IMR-90 (cell line): ENCODE measurements at regions not wholly inside any gene's neighbourhood (a gene's known extent, or its start where the extent isn't known, plus 50 kb on each side); places are given as distances from the start of the nearest gene placed in this dataset.

Experiments
- ATAC-seq: fragments of 200-7000 bp; cut with Tn5 transposase; 2 replicates; pipeline ENCODE4 v1.9.1; 2020; ENCODE audit warnings: low read depth, mild to moderate bottlenecking, moderate library complexity
- BruUV-seq: library from RNA; stranded (reverse); fragments of 400-500 nt; replicated peaks from 2 replicates; lab custom pipeline; 2021; lab: Mats Ljungman, UMichigan
- CTCF ChIA-PET: fragments of 300-600 bp; formaldehyde crosslinking; extraction: SDS; loops from one replicate; lab custom pipeline; 2021; ENCODE audit warnings: antibody characterized with exemption; lab: Yijun Ruan, JAX
- POLR2A ChIA-PET: fragments of 300-600 bp; sonication (Branson Sonifier 250); formaldehyde crosslinking; loops from one replicate; lab custom pipeline; 2022; ENCODE audit warnings: antibody characterized with exemption; ENCODE audit not compliant: unreplicated experiment; lab: Charles Lee
- DNase-seq: peaks from one replicate; pipeline ENCODE4 v3.0.0; 2013
- H2AFZ ChIP-seq: replicated peaks from 2 replicates; pipeline ENCODE3; 2013; ENCODE audit warnings: low read length, mild to moderate bottlenecking; ENCODE audit not compliant: poor library complexity
- H2AK5ac ChIP-seq: 2 replicates; pipeline ENCODE4 v1.6.1; 2013; ENCODE audit warnings: low read depth, low read length, inconsistent platforms
- H2AK9ac ChIP-seq: replicated peaks from 2 replicates; pipeline ENCODE3; 2013; ENCODE audit warnings: mild to moderate bottlenecking, low read depth, low read length, moderate library complexity; ENCODE audit not compliant: poor library complexity
- H2BK120ac ChIP-seq: 2 replicates; pipeline ENCODE4 v1.6.1; 2013; ENCODE audit warnings: low read depth, low read length, inconsistent platforms
- H2BK15ac ChIP-seq: 3 replicates; pipeline ENCODE4 v1.6.1; 2013; ENCODE audit warnings: low read depth, low read length, inconsistent platforms
- H2BK20ac ChIP-seq: 2 replicates; pipeline ENCODE4 v1.6.1; 2013; ENCODE audit warnings: low read depth, mild to moderate bottlenecking, inconsistent platforms, low read length, moderate library complexity
- H2BK5ac ChIP-seq: 2 replicates; pipeline ENCODE4 v1.6.1; 2013; ENCODE audit warnings: mild to moderate bottlenecking, low read depth, low read length, inconsistent platforms; ENCODE audit not compliant: poor library complexity, severe bottlenecking
- H3K14ac ChIP-seq: replicated peaks from 2 replicates; pipeline ENCODE4 v1.6.1; 2013; ENCODE audit warnings: low read depth, low read length, inconsistent platforms
- H3K18ac ChIP-seq: 2 replicates; pipeline ENCODE4 v1.6.1; 2013; ENCODE audit warnings: low read depth, low read length, control low read depth
- H3K23ac ChIP-seq: 2 replicates; pipeline ENCODE4 v1.6.1; 2013; ENCODE audit warnings: low read depth, low read length, inconsistent platforms
- H3K27ac ChIP-seq: 2 replicates; pipeline ENCODE4 v1.5.1; 2013; ENCODE audit warnings: mild to moderate bottlenecking, control low read depth, low read length; ENCODE audit not compliant: insufficient read depth
- H3K27me3 ChIP-seq: 2 replicates; pipeline ENCODE4 v1.6.1; 2013; ENCODE audit warnings: low read length; ENCODE audit not compliant: control insufficient read depth, insufficient read depth
- H3K36me3 ChIP-seq: 2 replicates; pipeline ENCODE4 v1.6.1; 2013; ENCODE audit warnings: low read length, mixed read lengths; ENCODE audit not compliant: control insufficient read depth, insufficient read depth
- H3K4ac ChIP-seq: 2 replicates; pipeline ENCODE4 v1.6.1; 2013; ENCODE audit warnings: low read depth, low read length, inconsistent platforms
- H3K4me1 ChIP-seq: 2 replicates; pipeline ENCODE4 v1.6.1; 2013; ENCODE audit warnings: low read length, mixed read lengths; ENCODE audit not compliant: control insufficient read depth, insufficient read depth
- H3K4me2 ChIP-seq: 2 replicates; pipeline ENCODE4 v1.6.1; 2013; ENCODE audit warnings: low read depth, mild to moderate bottlenecking, control low read depth, low read length, moderate library complexity
- H3K4me3 ChIP-seq: 2 replicates; pipeline ENCODE4 v1.5.1; 2013; ENCODE audit warnings: low read depth, mild to moderate bottlenecking, control low read depth, low read length, moderate library complexity; ENCODE audit not compliant: insufficient read depth
- H3K56ac ChIP-seq: 2 replicates; pipeline ENCODE4 v1.6.1; 2013; ENCODE audit warnings: low read length, inconsistent platforms; ENCODE audit not compliant: insufficient read depth; ENCODE audit errors: extremely low read depth
- H3K79me1 ChIP-seq, 2 experiments: 2 replicates each; pipeline ENCODE4 v1.6.1; 2013; ENCODE audit warnings: low read length in 2 of 2, inconsistent platforms in 1 of 2, low read depth in 1 of 2
- H3K9ac ChIP-seq: 2 replicates; pipeline ENCODE4 v1.6.1; 2013; ENCODE audit warnings: low read depth, low read length, control low read depth
- H3K9me1 ChIP-seq: 2 replicates; pipeline ENCODE4 v1.6.1; 2013; ENCODE audit warnings: low read length, inconsistent platforms; ENCODE audit not compliant: insufficient read depth
- H3K9me3 ChIP-seq: 2 replicates; pipeline ENCODE4 v1.6.1; 2013; ENCODE audit warnings: low read length; ENCODE audit not compliant: control insufficient read depth, insufficient read depth
- H4K20me1 ChIP-seq: 2 replicates; pipeline ENCODE4 v1.6.1; 2013; ENCODE audit warnings: low read length, inconsistent platforms; ENCODE audit not compliant: insufficient read depth
- H4K5ac ChIP-seq: 2 replicates; pipeline ENCODE4 v1.6.1; 2013; ENCODE audit warnings: mild to moderate bottlenecking, low read depth, low read length, control low read depth
- H4K8ac ChIP-seq, 2 experiments: 2 replicates each; pipeline ENCODE4 v1.6.1; 2013; ENCODE audit warnings: low read depth in 2 of 2, low read length in 2 of 2, control low read depth in 1 of 2, inconsistent platforms in 1 of 2
- H4K91ac ChIP-seq: 2 replicates; pipeline ENCODE4 v1.6.1; 2013; ENCODE audit warnings: low read depth, low read length, inconsistent platforms; ENCODE audit not compliant: insufficient read depth
- BHLHE40 ChIP-seq: fragments of 150-350 bp; IDR thresholded peaks from 2 replicates; pipeline ENCODE4 v1.6.1; 2016; ENCODE audit warnings: mild to moderate bottlenecking, low read depth, low read length
- CEBPB ChIP-seq: IDR thresholded peaks from 2 replicates; pipeline ENCODE4 v1.6.1; 2012; ENCODE audit warnings: low read depth, low read length, improper control_type of control experiment
- CHD1 ChIP-seq: IDR thresholded peaks from 2 replicates; pipeline ENCODE4 v1.6.1; 2012; ENCODE audit warnings: low read depth, low read length, improper control_type of control experiment
- MAFK ChIP-seq: IDR thresholded peaks from 2 replicates; pipeline ENCODE4 v1.6.1; 2012; ENCODE audit warnings: low read depth, low read length, improper control_type of control experiment
- NFE2L2 ChIP-seq: fragments of 150-350 bp; IDR thresholded peaks from 2 replicates; pipeline ENCODE4 v1.6.1; 2016; ENCODE audit warnings: low read depth, mild to moderate bottlenecking, low read length
- POLR2A ChIP-seq: IDR thresholded peaks from 2 replicates; pipeline ENCODE4 v1.6.1; 2012; ENCODE audit warnings: mild to moderate bottlenecking, low read depth, low read length
- RAD21 ChIP-seq: IDR thresholded peaks from 2 replicates; pipeline ENCODE4 v1.6.1; 2012; ENCODE audit warnings: low read length, improper control_type of control experiment
- RCOR1 ChIP-seq: IDR thresholded peaks from 2 replicates; pipeline ENCODE4 v1.6.1; 2012; ENCODE audit warnings: mild to moderate bottlenecking, low read length, improper control_type of control experiment; ENCODE audit not compliant: insufficient replicate concordance
- RFX5 ChIP-seq: IDR thresholded peaks from 2 replicates; pipeline ENCODE4 v1.8.0; 2012; ENCODE audit warnings: low read depth, mild to moderate bottlenecking, low read length, moderate library complexity
- SMC3 ChIP-seq: fragments of 150-350 bp; IDR thresholded peaks from 2 replicates; pipeline ENCODE4 v1.6.1; 2016; ENCODE audit warnings: low read depth, mild to moderate bottlenecking, antibody characterized with exemption, low read length, moderate library complexity
- WGBS, 2 experiments: methylation state at CpG; one replicate each; pipeline versions ENCODE4 v1.1.5 to v1.1.7; 2013; ENCODE audit warnings: missing lambda C conversion rate in 2 of 2; ENCODE audit not compliant: insufficient read length in 1 of 2; ENCODE audit errors: extremely low coverage in 2 of 2; 5-methylcytosine and 5-hydroxymethylcytosine counted together
- dilution Hi-C: fragments of 300-500 bp; cut with HindIII; formaldehyde crosslinking; loops from one replicate; pipeline ENCODE4 v1.14.3; 2018; ENCODE audit warnings: low sequenced_read_pairs; ENCODE audit not compliant: unreplicated experiment
- in situ Hi-C: fragments of 300-500 bp; cut with MboI; formaldehyde crosslinking; loops from 3 replicates; pipeline ENCODE4 v1.14.3; 2019; ENCODE audit warnings: low sequenced_read_pairs, inconsistent platforms, mixed read lengths
- intact Hi-C: fragments of 100-400 bp; cut with micrococcal nuclease; formaldehyde crosslinking; loops from 2 replicates; pipeline ENCODE4 v1.10.0; 2022

GRCh38 chr9:79034583-79034982 is 537.2 kb upstream of the TLE4 start:
- dilution Hi-C loops (no loop called here), in situ Hi-C loops (no loop called here), intact Hi-C loops (no loop called here)
- Histone ChIP-seq H3K14ac (no peak overlapping the region), H2BK20ac (no peak overlapping the region), H3K9me3 (0 out of 2 replicates have a peak, but pooled peaks cover 2% of the 10 kb centered on the region), H3K27me3 (no peaks in the 10 kb centered on the region), H3K27ac (no peak overlapping the region), H3K18ac (no peak overlapping the region), H3K9ac (no peak overlapping the region), H2BK120ac (no peak overlapping the region), H4K8ac (no peak overlapping the region; a peak in 1 of 4 replicates), H2AK5ac (no peak overlapping the region), H2AK9ac (no peak overlapping the region), H3K9me1 (no peaks in the 10 kb centered on the region; the same call in 1 of the 2 replicates), H3K23ac (no peak overlapping the region), H3K4me3 (no peak overlapping the region), H3K56ac (no peak overlapping the region), H3K36me3 (no peaks in the 10 kb centered on the region), H3K4me1 (no peaks in the 10 kb centered on the region), H2AFZ (no peak overlapping the region), H4K5ac (no peak overlapping the region), H4K20me1 (no peaks in the 10 kb centered on the region), H4K91ac (no peak overlapping the region), H2BK5ac (no peak overlapping the region), H2BK15ac (no peak overlapping the region), H3K79me1 (no peaks in the 10 kb centered on the region), H3K4me2 (no peak overlapping the region), H3K4ac (no peak overlapping the region)
- no TSS peak for BruUV-seq
- ATAC-seq (no peak), DNase-seq (no peak)
- CTCF ChIA-PET: no interaction called here
- POLR2A ChIA-PET: no interaction called here
- WGBS, 2 experiments: no CpG with 5 or more reads among the region's 4 CpGs
- TF ChIP-seq CHD1 (no peak), CEBPB (no peak), BHLHE40 (no peak), NFE2L2 (no peak), POLR2A (no peak), MAFK (no peak), RAD21 (no peak), RCOR1 (no peak), SMC3 (no peak), RFX5 (no peak)
